ENCODE measurements at regions not wholly inside any gene's neighbourhood (a gene's known extent, or its start where the extent isn't known, plus 50 kb on each side); places are given as distances from the start of the nearest gene placed in this dataset.

DNA sequence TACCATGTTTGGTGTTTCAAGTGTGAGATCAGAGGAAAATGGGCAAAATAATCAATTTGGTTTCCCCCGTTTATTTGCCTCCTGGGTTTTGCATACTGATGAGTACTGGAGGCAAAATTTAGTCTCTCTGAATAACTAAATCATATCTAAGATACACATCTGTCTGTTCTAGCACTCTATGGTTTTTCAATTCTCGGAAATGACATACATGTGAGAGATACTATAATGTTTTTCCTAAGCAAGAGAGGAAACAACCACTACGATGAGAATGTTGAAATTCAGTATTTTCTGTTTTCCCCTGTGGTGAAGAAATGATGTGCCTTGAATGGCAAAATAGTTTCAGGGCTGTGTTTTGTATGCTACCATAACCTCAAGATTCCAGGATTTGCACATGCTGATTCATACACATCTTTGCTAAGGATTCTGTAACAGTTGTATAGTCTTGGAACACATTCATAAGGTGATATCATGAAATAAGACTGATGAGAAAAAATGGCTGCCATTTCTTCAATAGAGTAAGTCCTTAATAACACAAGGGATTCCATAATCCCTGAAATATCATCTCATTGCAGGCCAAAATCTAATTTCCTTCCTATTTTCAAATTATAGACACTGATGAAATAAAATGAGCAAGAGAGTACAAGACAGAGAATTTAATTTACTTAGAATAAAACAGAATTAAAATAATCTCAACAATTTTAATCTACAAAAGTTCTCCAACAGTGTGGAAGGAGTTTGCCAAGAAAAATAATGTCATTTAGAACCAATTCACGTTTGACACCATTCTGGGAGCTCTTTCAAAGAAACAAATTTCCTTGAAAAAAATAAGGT, 316.6 kb downstream of the FIGN start:
- ChIA-PET CTCF (no interaction called here), POLR2A (no interaction called here)
- Histone ChIP-seq H3K36me3 (ENCODE audit: control insufficient read depth, insufficient read depth, low read length) (no peaks in the 10 kb centered on the region), H3K4me3 (ENCODE audit: low read depth, low read length) (no peak overlapping the region), H3K27me3 (ENCODE audit: control insufficient read depth, insufficient read depth, low read length) (no peaks in the 10 kb centered on the region)
- no peak for DNase-seq (ENCODE audit: low read depth)
- no peak for TF ChIP-seq CTCF (IDR thresholded peaks at IDR 0.05; ENCODE audit: insufficient read depth, low read depth, low read length)

DNA sequence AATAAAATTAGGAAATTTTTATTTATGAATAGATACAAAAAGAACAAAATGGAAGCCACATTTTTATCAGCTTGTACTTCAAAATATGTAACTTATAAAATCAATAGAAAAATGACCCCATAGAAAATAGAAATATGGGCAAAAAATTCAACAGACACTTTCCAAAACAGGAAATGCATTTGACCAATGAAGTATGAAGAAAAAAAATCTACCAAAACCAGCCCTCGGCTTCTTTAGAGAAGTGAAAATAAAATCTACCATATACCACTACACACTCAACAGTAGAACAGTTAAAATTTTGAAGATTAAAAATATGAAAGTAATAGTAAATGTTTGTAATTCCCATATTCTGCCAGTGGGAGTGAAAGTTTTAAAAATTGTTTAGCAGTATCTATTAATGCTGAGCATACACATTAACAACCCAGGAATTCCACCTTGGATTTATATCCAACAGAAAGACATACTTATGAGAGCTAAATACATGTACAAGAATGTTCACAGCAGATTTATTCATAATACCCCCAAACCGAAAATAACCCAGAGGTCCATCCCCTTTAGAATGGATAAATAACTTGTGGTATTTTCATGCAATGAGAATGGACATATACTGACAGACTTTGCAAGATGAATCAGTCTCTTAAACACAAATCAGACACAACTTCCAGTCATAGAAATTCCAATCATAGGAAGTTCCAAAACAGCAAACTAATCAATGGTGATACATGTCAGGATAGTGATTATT, 318.0 kb downstream of the FIGN start:
- Histone ChIP-seq H3K27me3 (ENCODE audit: control insufficient read depth, insufficient read depth, low read length) (no peaks in the 10 kb centered on the region), H3K4me3 (ENCODE audit: low read depth, low read length) (no peak overlapping the region), H3K36me3 (ENCODE audit: control insufficient read depth, insufficient read depth, low read length) (no peaks in the 10 kb centered on the region)
- POLR2A ChIA-PET = no interaction called here
- DNase-seq (ENCODE audit: low read depth) = no peak
- no peak for TF ChIP-seq CTCF (IDR thresholded peaks at IDR 0.05; ENCODE audit: insufficient read depth, low read depth, low read length)
- CTCF ChIA-PET = no interaction called here

- no peak for TF ChIP-seq CTCF (IDR thresholded peaks at IDR 0.05; ENCODE audit: insufficient read depth, low read depth, low read length)
- Histone ChIP-seq H3K27me3 (ENCODE audit: control insufficient read depth, insufficient read depth, low read length) (no peaks in the 10 kb centered on the region), H3K4me3 (ENCODE audit: low read depth, low read length) (no peak overlapping the region), H3K36me3 (ENCODE audit: control insufficient read depth, insufficient read depth, low read length) (no peaks in the 10 kb centered on the region)
- DNase-seq (ENCODE audit: low read depth) = no peak
- POLR2A ChIA-PET = no interaction called here
- CTCF ChIA-PET = no interaction called here
These were observed 321.7 kb downstream of the FIGN start for GRCh38 chr2:163414121-163414520.

DNA sequence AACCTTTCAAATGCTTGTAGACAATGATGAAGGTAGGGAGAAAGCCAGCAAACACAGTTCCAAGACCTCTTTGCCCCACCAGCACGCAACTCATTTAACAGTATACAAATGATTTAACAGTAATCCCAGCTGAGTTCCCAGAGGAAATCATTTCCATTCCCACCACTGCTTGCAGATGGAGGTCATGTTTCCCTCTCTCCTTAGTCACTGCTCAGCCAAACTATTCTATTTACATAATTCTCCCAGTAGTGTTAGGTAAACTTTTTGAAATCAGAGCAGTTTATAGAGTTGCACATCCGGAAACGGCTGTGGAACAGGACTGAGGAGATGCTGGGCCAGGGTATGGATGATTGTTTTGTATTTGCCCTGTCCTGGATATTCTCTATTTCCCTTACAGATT, 328.5 kb downstream of the FIGN start:
- peak; percentile 9 for DNase-seq (ENCODE audit: low read depth)
- Histone ChIP-seq H3K36me3 (ENCODE audit: control insufficient read depth, insufficient read depth, low read length) (no peaks in the 10 kb centered on the region), H3K27me3 (ENCODE audit: control insufficient read depth, insufficient read depth, low read length) (no peaks in the 10 kb centered on the region), H3K4me3 (ENCODE audit: low read depth, low read length) (no peak overlapping the region)
- POLR2A ChIA-PET = no interaction called here
- CTCF ChIA-PET = no interaction called here
- TF ChIP-seq CTCF (IDR thresholded peaks at IDR 0.05; ENCODE audit: insufficient read depth, low read depth, low read length) = no peak

DNA sequence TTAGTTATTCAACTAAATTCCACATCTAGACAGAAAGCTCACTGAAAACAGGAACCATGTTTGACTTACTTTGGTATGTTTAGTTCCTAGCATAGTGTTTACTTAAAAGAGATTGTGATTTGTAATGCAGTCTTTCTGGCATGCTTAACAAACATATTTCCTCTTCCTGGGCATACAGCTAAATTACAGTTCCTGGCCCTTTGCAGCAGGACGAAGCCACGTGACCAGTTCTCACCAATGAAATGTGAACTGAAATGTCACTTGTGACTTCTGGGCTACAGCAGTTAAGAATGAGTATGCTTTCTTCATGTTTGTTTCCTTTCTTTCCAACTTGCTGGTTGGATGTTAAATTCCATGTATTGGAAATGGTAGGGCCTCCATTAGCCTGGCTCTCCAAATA, 330.5 kb downstream of the FIGN start:
- TF ChIP-seq CTCF (IDR thresholded peaks at IDR 0.05; ENCODE audit: insufficient read depth, low read depth, low read length) = no peak
- Histone ChIP-seq H3K36me3 (ENCODE audit: control insufficient read depth, insufficient read depth, low read length) (no peaks in the 10 kb centered on the region), H3K4me3 (ENCODE audit: low read depth, low read length) (no peak overlapping the region), H3K27me3 (ENCODE audit: control insufficient read depth, insufficient read depth, low read length) (no peaks in the 10 kb centered on the region)
- POLR2A ChIA-PET = no interaction called here
- CTCF ChIA-PET = interaction anchor here (0.6 kb wide), 1 partner anchor 11 kb away, joined by 3 read pairs; no protein-coding TSS in a partner anchor
- no peak for DNase-seq (ENCODE audit: low read depth)
